ENCODE measurements at regions not wholly inside any gene's neighbourhood (a gene's known extent, or its start where the extent isn't known, plus 50 kb on each side); places are given as distances from the start of the nearest gene placed in this dataset.

GRCh38 chr6:140027219-140027618 is 652.8 kb upstream of the CITED2 start:
- Mint-ChIP-seq H3K4me3 (no peak overlapping the region), H3K9me3 (peaks cover 31% of the 10 kb centered on the region), H3K27me3 (ENCODE audit: low read depth) (no peaks in the 10 kb centered on the region), H3K27ac (ENCODE audit: unreplicated experiment) (peak overlapping the region; percentile 46), H3K36me3 (ENCODE audit: low read depth) (peaks cover 22% of the 10 kb centered on the region), H3K4me1 (no peaks in the 10 kb centered on the region)
- no peak for DNase-seq (ENCODE audit: low read depth, low spot score)
- TF ChIP-seq CTCF (conservative IDR thresholded peaks at IDR 0.05) = no peak

GRCh38 chr6:140026546-140026945 is 652.1 kb upstream of the CITED2 start:
- no peaks in the 10 kb centered on the region for H3K27me3 Mint-ChIP-seq (ENCODE audit: low read depth)
- peaks cover 31% of the 10 kb centered on the region for H3K9me3 Mint-ChIP-seq
- H3K4me3 Mint-ChIP-seq = no peak overlapping the region
- no peak for DNase-seq (ENCODE audit: low read depth, low spot score)
- no peak for TF ChIP-seq CTCF (conservative IDR thresholded peaks at IDR 0.05)
- no peaks in the 10 kb centered on the region for H3K4me1 Mint-ChIP-seq
- H3K27ac Mint-ChIP-seq (ENCODE audit: unreplicated experiment) = no peak overlapping the region
- H3K36me3 Mint-ChIP-seq (ENCODE audit: low read depth) = peaks cover 23% of the 10 kb centered on the region

GRCh38 chr6:140025171-140025570 is 650.7 kb upstream of the CITED2 start:
- Mint-ChIP-seq H3K36me3 (ENCODE audit: low read depth) (peaks cover 29% of the 10 kb centered on the region), H3K4me1 (no peaks in the 10 kb centered on the region), H3K9me3 (peaks cover 37% of the 10 kb centered on the region), H3K27me3 (ENCODE audit: low read depth) (no peaks in the 10 kb centered on the region), H3K4me3 (no peak overlapping the region), H3K27ac (ENCODE audit: unreplicated experiment) (no peak overlapping the region)
- no peak for TF ChIP-seq CTCF (conservative IDR thresholded peaks at IDR 0.05)
- no peak for DNase-seq (ENCODE audit: low read depth, low spot score)

- H3K27ac Mint-ChIP-seq (ENCODE audit: unreplicated experiment) = no peak overlapping the region
- no peaks in the 10 kb centered on the region for H3K27me3 Mint-ChIP-seq (ENCODE audit: low read depth)
- no peak overlapping the region for H3K4me3 Mint-ChIP-seq
- DNase-seq (ENCODE audit: low read depth, low spot score) = no peak
- H3K9me3 Mint-ChIP-seq = peaks cover 31% of the 10 kb centered on the region
- no peak for TF ChIP-seq CTCF (conservative IDR thresholded peaks at IDR 0.05)
- H3K36me3 Mint-ChIP-seq (ENCODE audit: low read depth) = peaks cover 26% of the 10 kb centered on the region
- H3K4me1 Mint-ChIP-seq = no peaks in the 10 kb centered on the region
Measured at GRCh38 chr6:140020207-140020791, 645.9 kb upstream of the CITED2 start.

GRCh38 chr6:140018588-140018987 is 644.1 kb upstream of the CITED2 start:
- no peaks in the 10 kb centered on the region for H3K27me3 Mint-ChIP-seq (ENCODE audit: low read depth)

More at GRCh38 chr6:140018588-140018987, 644.1 kb upstream of the CITED2 start:
- no peaks in the 10 kb centered on the region for H3K4me1 Mint-ChIP-seq
- H3K36me3 Mint-ChIP-seq (ENCODE audit: low read depth) = peaks cover 24% of the 10 kb centered on the region
- H3K27ac Mint-ChIP-seq (ENCODE audit: unreplicated experiment) = no peak overlapping the region
- no peak overlapping the region for H3K4me3 Mint-ChIP-seq
- peaks cover 29% of the 10 kb centered on the region for H3K9me3 Mint-ChIP-seq
- TF ChIP-seq CTCF (conservative IDR thresholded peaks at IDR 0.05) = no peak
- DNase-seq (ENCODE audit: low read depth, low spot score) = no peak

Measured in neural crest cell (in vitro differentiated cells).